CD4-positive, alpha-beta T cell (primary cell): ENCODE measurements at regions not wholly inside any gene's neighbourhood (a gene's known extent, or its start where the extent isn't known, plus 50 kb on each side); places are given as distances from the start of the nearest gene placed in this dataset.
"Not testable (repeated sequence)": the region's sequence is repeated elsewhere in the genome, so short reads cannot be mapped to it uniquely, and the experiment has no call there.

Source experiments
- ATAC-seq: fragments of 200-7000 bp; cut with Tn5 transposase; one replicate; pipeline ENCODE4 v1.10.0; 2022; ENCODE audit warnings: mild to moderate bottlenecking; ENCODE audit not compliant: poor library complexity
- CTCF ChIA-PET: fragments of 350-600 bp; sonication (Branson Sonifier 250); formaldehyde crosslinking; loops from one replicate; lab custom pipeline; 2021; ENCODE audit warnings: antibody characterized with exemption, inconsistent platforms; lab: Charles Lee
- POLR2A ChIA-PET: fragments of 350-600 bp; sonication (Branson Sonifier 250); formaldehyde crosslinking; loops from one replicate; lab custom pipeline; 2021; ENCODE audit warnings: antibody characterized with exemption, inconsistent platforms; lab: Charles Lee
- DNase-seq, 14 experiments: peaks; one replicate each; pipeline ENCODE4 v3.0.0-alpha.2; 2013 to 2020; ENCODE audit warnings: mixed read lengths in 2 of 14
- H3K27ac ChIP-seq, 2 donors: one replicate each; pipeline versions ENCODE4 v1.5.1 to v1.7.0; 2013; ENCODE audit warnings: low read length in 2 of 2, low read depth in 1 of 2, mild to moderate bottlenecking in 1 of 2
- H3K27me3 ChIP-seq, 2 experiments: 1 replicate in 1 of 2; 2 replicates in 1 of 2; pipeline versions ENCODE4 v1.6.1 to v1.7.0; 2013; ENCODE audit warnings: low read length in 2 of 2, control low read depth in 1 of 2, mild to moderate bottlenecking in 1 of 2, moderate library complexity in 1 of 2; ENCODE audit not compliant: insufficient read depth in 2 of 2, control insufficient read depth in 1 of 2
- H3K36me3 ChIP-seq: one replicate; pipeline ENCODE4 v1.6.1; 2013; ENCODE audit warnings: low read length, control low read depth; ENCODE audit not compliant: insufficient read depth
- H3K4me1 ChIP-seq: one replicate; pipeline ENCODE4 v1.6.1; 2013; ENCODE audit warnings: low read length, control low read depth; ENCODE audit not compliant: insufficient read depth
- H3K4me3 ChIP-seq: one replicate; pipeline ENCODE4 v1.5.1; 2013; ENCODE audit warnings: mild to moderate bottlenecking, low read length, moderate library complexity
- H3K9me3 ChIP-seq, 2 experiments: 1 replicate in 1 of 2; 2 replicates in 1 of 2; pipeline versions ENCODE4 v1.6.1 to v1.7.0; 2013; ENCODE audit warnings: low read length in 2 of 2, mild to moderate bottlenecking in 2 of 2, control low read depth in 1 of 2, moderate library complexity in 1 of 2; ENCODE audit not compliant: control insufficient read depth in 1 of 2, insufficient read depth in 1 of 2
- H3K27ac Mint-ChIP-seq: one replicate; pipeline ENCODE4 v1.8.0; 2020; ENCODE audit warnings: mixed read lengths
- H3K27me3 Mint-ChIP-seq: one replicate; pipeline ENCODE4 v1.8.0; 2021; ENCODE audit warnings: mixed read lengths
- H3K36me3 Mint-ChIP-seq: one replicate; pipeline ENCODE4 v1.8.0; 2021; ENCODE audit warnings: low read depth, mixed read lengths
- H3K4me1 Mint-ChIP-seq: one replicate; pipeline ENCODE4 v1.8.0; 2021; ENCODE audit warnings: low read depth, mixed read lengths
- H3K4me3 Mint-ChIP-seq: one replicate; pipeline ENCODE4 v1.8.0; 2020; ENCODE audit warnings: mild to moderate bottlenecking, mixed read lengths
- H3K9me3 Mint-ChIP-seq: one replicate; pipeline ENCODE4 v1.8.0; 2020; ENCODE audit warnings: mixed read lengths
- intact Hi-C, 2 experiments: fragments of 100-400 bp; cut with DNase I in 1 of 2; cut with micrococcal nuclease in 1 of 2; formaldehyde crosslinking; loops; one replicate each; pipeline versions ENCODE4 v1.15.1 to v1.9.0; 2023 to 2025; cut with DNase I, micrococcal nuclease
- TF ChIP-seq, protein P1 (sequence below): fragments of 200-600 bp; IDR thresholded peaks from one replicate; pipeline ENCODE4 v1.8.0; 2022; ENCODE audit warnings: antibody characterized with exemption, mild to moderate bottlenecking

GRCh38 chr10:117830787-117831212 is 215.9 kb downstream of the RAB11FIP2 start:
- no peaks in the 10 kb centered on the region for H3K36me3 Mint-ChIP-seq
- ATAC-seq (peak; percentile 73), DNase-seq (peak in 8 of 14 experiments; percentile 5 to 57 (median 33))
- ChIA-PET POLR2A (no interaction called here), CTCF (no interaction called here)
- TF ChIP-seq, protein P1, sequence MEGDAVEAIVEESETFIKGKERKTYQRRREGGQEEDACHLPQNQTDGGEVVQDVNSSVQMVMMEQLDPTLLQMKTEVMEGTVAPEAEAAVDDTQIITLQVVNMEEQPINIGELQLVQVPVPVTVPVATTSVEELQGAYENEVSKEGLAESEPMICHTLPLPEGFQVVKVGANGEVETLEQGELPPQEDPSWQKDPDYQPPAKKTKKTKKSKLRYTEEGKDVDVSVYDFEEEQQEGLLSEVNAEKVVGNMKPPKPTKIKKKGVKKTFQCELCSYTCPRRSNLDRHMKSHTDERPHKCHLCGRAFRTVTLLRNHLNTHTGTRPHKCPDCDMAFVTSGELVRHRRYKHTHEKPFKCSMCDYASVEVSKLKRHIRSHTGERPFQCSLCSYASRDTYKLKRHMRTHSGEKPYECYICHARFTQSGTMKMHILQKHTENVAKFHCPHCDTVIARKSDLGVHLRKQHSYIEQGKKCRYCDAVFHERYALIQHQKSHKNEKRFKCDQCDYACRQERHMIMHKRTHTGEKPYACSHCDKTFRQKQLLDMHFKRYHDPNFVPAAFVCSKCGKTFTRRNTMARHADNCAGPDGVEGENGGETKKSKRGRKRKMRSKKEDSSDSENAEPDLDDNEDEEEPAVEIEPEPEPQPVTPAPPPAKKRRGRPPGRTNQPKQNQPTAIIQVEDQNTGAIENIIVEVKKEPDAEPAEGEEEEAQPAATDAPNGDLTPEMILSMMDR: no peak
- peak overlapping the region; percentile 86 for H3K27ac Mint-ChIP-seq
- Histone ChIP-seq H3K27me3 (no peaks in the 10 kb centered on the region), H3K4me1 (peaks cover 15% of the 10 kb centered on the region), H3K36me3 (no peaks in the 10 kb centered on the region), H3K4me3 (peak overlapping the region; percentile 31), H3K27ac (peak overlapping the region in 1 of 2 donors; percentile 34), H3K9me3 (no peaks in the 10 kb centered on the region)
- no peaks in the 10 kb centered on the region for H3K9me3 Mint-ChIP-seq
- intact Hi-C loops: no loop called here
- no peaks in the 10 kb centered on the region for H3K27me3 Mint-ChIP-seq
- H3K4me1 Mint-ChIP-seq: peaks cover 32% of the 10 kb centered on the region
- peak overlapping the region; percentile 69 for H3K4me3 Mint-ChIP-seq

DNA sequence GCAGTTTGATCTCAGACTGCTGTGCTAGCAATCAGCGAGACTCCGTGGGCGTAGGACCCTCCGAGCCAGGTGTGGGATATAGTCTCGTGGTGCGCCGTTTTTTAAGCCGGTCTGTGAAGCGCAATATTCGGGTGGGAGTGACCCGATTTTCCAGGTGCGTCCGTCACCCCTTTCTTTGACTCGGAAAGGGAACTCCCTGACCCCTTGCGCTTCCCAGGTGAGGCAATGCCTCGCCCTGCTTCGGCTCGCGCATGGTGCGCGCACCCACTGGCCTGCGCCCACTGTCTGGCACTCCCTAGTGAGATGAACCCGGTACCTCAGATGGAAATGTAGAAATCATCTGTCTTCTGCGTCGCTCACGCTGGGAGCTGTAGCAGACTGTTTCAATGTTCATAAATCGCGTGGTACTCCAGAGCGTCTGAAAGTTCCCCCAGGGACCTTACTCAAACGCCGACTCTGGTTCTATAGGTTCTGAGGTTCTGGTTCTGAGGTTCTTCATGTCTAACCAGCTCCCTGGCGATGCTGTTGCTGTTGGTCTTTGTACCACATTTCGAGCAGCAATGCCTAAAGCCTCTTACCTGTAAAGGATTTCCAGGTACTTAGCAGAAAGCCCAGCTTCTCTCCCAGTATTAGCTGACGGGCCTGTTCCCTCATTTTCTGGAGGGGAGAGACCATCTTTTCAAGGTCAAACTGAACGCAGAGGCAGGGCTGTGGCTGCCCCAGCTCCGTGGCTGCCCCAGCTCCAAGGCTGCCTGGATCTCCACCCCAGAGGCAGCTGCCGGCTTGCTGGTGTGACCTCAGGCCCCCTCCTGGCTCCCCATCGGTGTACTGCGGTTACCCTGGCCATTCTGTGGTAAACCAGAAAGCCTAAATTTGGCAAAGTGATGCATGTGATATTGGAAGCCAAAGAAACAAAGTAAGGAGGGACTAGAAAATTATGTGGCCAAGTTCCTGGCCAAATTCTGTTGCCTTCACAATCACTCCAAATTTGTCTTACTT is 207.9 kb downstream of the RAB11FIP2 start:
- CTCF ChIA-PET: not testable (repeated sequence)
- peak overlapping the region; percentile 19 for H3K4me3 ChIP-seq
- DNase-seq: peak in 1 of 14 experiments; percentile 3

GRCh38 chr10:117856426-117856825 is 190.3 kb downstream of the RAB11FIP2 start:
- H3K4me3 Mint-ChIP-seq, H3K9me3 ChIP-seq, DNase-seq, H3K27ac ChIP-seq, H3K4me1 Mint-ChIP-seq, H3K36me3 Mint-ChIP-seq, H3K9me3 Mint-ChIP-seq, H3K36me3 ChIP-seq, H3K27me3 ChIP-seq, CTCF ChIA-PET, intact Hi-C loops, H3K27ac Mint-ChIP-seq, POLR2A ChIA-PET, H3K4me1 ChIP-seq, H3K4me3 ChIP-seq, ATAC-seq: not testable (repeated sequence)
- peaks cover 18% of the 10 kb centered on the region for H3K27me3 Mint-ChIP-seq

More for the DNA sequence above, 207.9 kb downstream of the RAB11FIP2 start:
- peaks cover 0 to 12% of the 10 kb centered on the region in 2 experiments for H3K9me3 ChIP-seq
- H3K27me3 ChIP-seq, ATAC-seq, H3K36me3 ChIP-seq, H3K4me1 Mint-ChIP-seq, H3K27ac ChIP-seq, H3K4me1 ChIP-seq, H3K36me3 Mint-ChIP-seq, intact Hi-C loops, H3K9me3 Mint-ChIP-seq, H3K27me3 Mint-ChIP-seq: not testable (repeated sequence)
- POLR2A ChIA-PET: interaction anchor here (0.7 kb wide), 1 partner anchor 22 kb away, joined by 3 read pairs; no protein-coding TSS in a partner anchor
- Mint-ChIP-seq H3K27ac (peak overlapping the region; percentile 74), H3K4me3 (peak overlapping the region; percentile 76)

DNA sequence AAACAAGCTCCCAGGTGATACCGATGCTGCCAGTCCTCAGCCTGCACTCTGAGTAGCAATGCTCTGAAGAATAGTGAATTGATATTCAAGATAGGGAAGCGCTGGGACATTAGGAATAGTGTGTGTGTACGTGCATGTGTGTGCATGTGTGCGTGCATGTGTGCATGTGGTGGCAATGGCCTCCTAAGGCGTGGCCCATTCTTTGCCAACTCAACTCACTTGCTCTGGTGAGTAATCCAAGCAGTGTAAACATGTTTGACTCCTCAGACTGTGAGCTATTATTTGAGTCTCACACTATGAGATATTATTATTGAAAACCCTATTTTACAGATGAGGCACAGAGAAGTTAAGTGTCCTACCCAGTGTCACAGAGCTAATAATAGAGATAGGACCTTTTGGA is 186.6 kb downstream of the RAB11FIP2 start:
- TF ChIP-seq, protein P1: no peak
- no peak for ATAC-seq
- Histone ChIP-seq H3K27me3 (peaks cover 3 to 4% of the 10 kb centered on the region in 2 experiments), H3K9me3 (no peaks in the 10 kb centered on the region), H3K4me3 (no peak overlapping the region), H3K27ac (no peak overlapping the region), H3K36me3 (no peaks in the 10 kb centered on the region), H3K4me1 (no peaks in the 10 kb centered on the region)
- Mint-ChIP-seq H3K4me3 (no peak overlapping the region), H3K9me3 (peaks cover 3% of the 10 kb centered on the region), H3K4me1 (no peaks in the 10 kb centered on the region), H3K36me3 (no peaks in the 10 kb centered on the region), H3K27me3 (peaks cover 12% of the 10 kb centered on the region), H3K27ac (no peak overlapping the region)
- POLR2A ChIA-PET: no interaction called here
- CTCF ChIA-PET: no interaction called here
- intact Hi-C loops: no loop called here
- no peak for DNase-seq
